B cell (primary cell): ENCODE measurements at regions not wholly inside any gene's neighbourhood (a gene's known extent, or its start where the extent isn't known, plus 50 kb on each side); places are given as distances from the start of the nearest gene placed in this dataset.

Experiments
- ATAC-seq: fragments of 200-7000 bp; cut with Tn5 transposase; one replicate; pipeline ENCODE4 v1.10.0; 2021; ENCODE audit warnings: low read depth, mild to moderate bottlenecking, moderate number of reproducible peaks, moderate library complexity
- CTCF ChIA-PET: fragments of 350-600 bp; sonication (Branson Sonifier 250); formaldehyde crosslinking; loops from one replicate; lab custom pipeline; 2021; ENCODE audit warnings: antibody characterized with exemption, inconsistent platforms; lab: Charles Lee
- POLR2A ChIA-PET: fragments of 350-600 bp; sonication (Branson Sonifier 250); formaldehyde crosslinking; loops from one replicate; lab custom pipeline; 2021; ENCODE audit warnings: antibody characterized with exemption; lab: Charles Lee
- DNase-seq: peaks from one replicate; pipeline ENCODE4 v3.0.0; 2013
- H2AFZ ChIP-seq: 2 replicates; pipeline ENCODE4 v1.6.1; 2012; ENCODE audit warnings: mild to moderate bottlenecking, low read depth, low read length; ENCODE audit not compliant: insufficient read depth, poor library complexity, severe bottlenecking
- H3K27ac ChIP-seq, 2 donors: 1 replicate in 1 of 2; 2 replicates in 1 of 2; pipeline ENCODE4 v1.5.1; 2012 to 2013; ENCODE audit warnings: low read length in 2 of 2, mild to moderate bottlenecking in 2 of 2, moderate library complexity in 1 of 2
- H3K27me3 ChIP-seq, 4 experiments: fragments of 200-600 bp in 1 of 4; sonication (generic) in 1 of 4; replicated peaks in 1 of 4; 1 replicate in 2 of 4; 2 replicates in 2 of 4; pipeline versions ENCODE4 v1.6.1 to v1.7.0; 2013 to 2016; ENCODE audit warnings: low read length in 3 of 4, mild to moderate bottlenecking in 2 of 4, mixed read lengths in 1 of 4, moderate library complexity in 1 of 4; ENCODE audit not compliant: insufficient read depth in 4 of 4, control insufficient read depth in 3 of 4; ENCODE audit errors: control extremely low read depth in 1 of 4
- H3K36me3 ChIP-seq, 2 experiments: replicated peaks in 1 of 2; 1 replicate in 1 of 2; 2 replicates in 1 of 2; pipeline versions ENCODE4 v1.6.1 to v1.7.1; 2013; ENCODE audit warnings: low read length in 1 of 2; ENCODE audit not compliant: insufficient read depth in 2 of 2, control insufficient read depth in 1 of 2; ENCODE audit errors: control extremely low read depth in 1 of 2, extremely low read depth in 1 of 2
- H3K4me1 ChIP-seq, 2 donors: fragments of 200-600 bp in 1 of 2; sonication (generic) in 1 of 2; 1 replicate in 1 of 2; 2 replicates in 1 of 2; pipeline versions ENCODE4 v1.5.1 to v1.6.1; 2013 to 2017; ENCODE audit warnings: low read length in 2 of 2; ENCODE audit not compliant: control insufficient read depth in 2 of 2, insufficient read depth in 2 of 2
- H3K4me2 ChIP-seq: replicated peaks from 2 replicates; pipeline ENCODE3; 2012; ENCODE audit warnings: mild to moderate bottlenecking, low read depth, low read length; ENCODE audit not compliant: poor library complexity, severe bottlenecking
- H3K4me3 ChIP-seq, 5 experiments: fragments of 200-600 bp in 1 of 5; sonication (generic) in 1 of 5; 1 replicate in 3 of 5; 2 replicates in 2 of 5; pipeline versions ENCODE4 v1.5.1 to v1.7.0; 2011 to 2016; ENCODE audit warnings: low read length in 4 of 5, mild to moderate bottlenecking in 4 of 5, low read depth in 2 of 5, control low read depth in 1 of 5, moderate library complexity in 1 of 5; ENCODE audit not compliant: insufficient read depth in 1 of 5; ENCODE audit errors: control extremely low read depth in 1 of 5, extremely low read depth in 1 of 5
- H3K79me2 ChIP-seq: fragments of 200-600 bp; sonication (generic); one replicate; pipeline ENCODE4 v1.6.0; 2016; ENCODE audit warnings: low read length; ENCODE audit not compliant: control insufficient read depth, insufficient read depth
- H3K9ac ChIP-seq: fragments of 200-600 bp; sonication (generic); 2 replicates; pipeline ENCODE4 v1.6.1; 2017; ENCODE audit warnings: mild to moderate bottlenecking, low read length, moderate library complexity
- H3K9me3 ChIP-seq, 3 donors: one replicate each; pipeline versions ENCODE4 v1.6.1 to v1.7.1; 2013; ENCODE audit warnings: low read length in 2 of 3; ENCODE audit not compliant: control insufficient read depth in 2 of 3, insufficient read depth in 1 of 3; ENCODE audit errors: control extremely low read depth in 1 of 3
- H4K20me1 ChIP-seq: 2 replicates; pipeline ENCODE4 v1.6.0; 2012; ENCODE audit warnings: mild to moderate bottlenecking, low read length; ENCODE audit not compliant: insufficient read depth, control insufficient read depth, poor library complexity, severe bottlenecking
- H3K27ac Mint-ChIP-seq: one replicate; pipeline ENCODE4 v1.8.0; 2021; ENCODE audit warnings: mixed read lengths
- H3K27me3 Mint-ChIP-seq: one replicate; pipeline ENCODE4 v1.8.0; 2021; ENCODE audit warnings: mixed read lengths
- H3K4me1 Mint-ChIP-seq: one replicate; pipeline ENCODE4 v1.8.0; 2021; ENCODE audit warnings: mixed read lengths
- H3K4me3 Mint-ChIP-seq: one replicate; pipeline ENCODE4 v1.8.0; 2021; ENCODE audit warnings: mixed read lengths
- H3K9me3 Mint-ChIP-seq: one replicate; pipeline ENCODE4 v1.8.0; 2022; ENCODE audit warnings: mixed read lengths; ENCODE audit not compliant: insufficient read depth
- EZH2 ChIP-seq: IDR thresholded peaks from 2 replicates; pipeline ENCODE4 v1.6.1; 2012; ENCODE audit warnings: borderline replicate concordance, low read depth, mild to moderate bottlenecking, moderate library complexity, low read length; ENCODE audit not compliant: insufficient read depth, poor library complexity, severe bottlenecking
- WGBS: methylation state at CpG from one replicate; pipeline ENCODE4 v1.1.5; 2013; ENCODE audit warnings: missing lambda C conversion rate; ENCODE audit not compliant: insufficient coverage; 5-methylcytosine and 5-hydroxymethylcytosine counted together
- intact Hi-C: fragments of 100-400 bp; cut with micrococcal nuclease; formaldehyde crosslinking; loops from one replicate; pipeline ENCODE4 v1.10.0; 2022
- TF ChIP-seq, protein P1 (sequence below): fragments of 200-600 bp; IDR thresholded peaks from one replicate; pipeline ENCODE4 v1.8.0; 2022; ENCODE audit warnings: antibody characterized with exemption, mild to moderate bottlenecking

DNA sequence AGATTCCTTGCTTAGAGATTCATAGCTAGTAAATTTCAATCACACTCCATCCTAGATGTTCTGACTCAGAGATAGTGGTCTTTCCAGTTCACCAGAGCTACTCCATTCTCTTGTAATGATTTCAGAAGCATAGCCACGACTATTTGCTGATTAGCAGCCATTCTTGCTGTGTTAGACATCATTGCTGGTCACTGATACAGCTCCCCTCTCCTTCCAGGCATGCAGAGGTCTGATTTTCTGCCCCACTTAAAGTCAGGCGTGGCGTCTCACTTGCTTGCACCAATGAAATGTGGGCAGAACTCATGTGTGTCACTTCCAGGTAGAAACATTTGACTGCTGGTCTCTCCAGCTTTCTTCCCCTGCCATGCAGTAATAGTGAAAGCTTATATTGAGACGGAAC is 168.9 kb upstream of the JARID2 start:
- H4K20me1 ChIP-seq = no peaks in the 10 kb centered on the region
- no peak overlapping the region for H3K27ac Mint-ChIP-seq
- no peaks in the 10 kb centered on the region for H3K9me3 Mint-ChIP-seq
- POLR2A ChIA-PET = no interaction called here
- no peaks in the 10 kb centered on the region for H3K4me1 Mint-ChIP-seq
- H3K4me2 ChIP-seq = no peak overlapping the region
- TF ChIP-seq, protein P1, sequence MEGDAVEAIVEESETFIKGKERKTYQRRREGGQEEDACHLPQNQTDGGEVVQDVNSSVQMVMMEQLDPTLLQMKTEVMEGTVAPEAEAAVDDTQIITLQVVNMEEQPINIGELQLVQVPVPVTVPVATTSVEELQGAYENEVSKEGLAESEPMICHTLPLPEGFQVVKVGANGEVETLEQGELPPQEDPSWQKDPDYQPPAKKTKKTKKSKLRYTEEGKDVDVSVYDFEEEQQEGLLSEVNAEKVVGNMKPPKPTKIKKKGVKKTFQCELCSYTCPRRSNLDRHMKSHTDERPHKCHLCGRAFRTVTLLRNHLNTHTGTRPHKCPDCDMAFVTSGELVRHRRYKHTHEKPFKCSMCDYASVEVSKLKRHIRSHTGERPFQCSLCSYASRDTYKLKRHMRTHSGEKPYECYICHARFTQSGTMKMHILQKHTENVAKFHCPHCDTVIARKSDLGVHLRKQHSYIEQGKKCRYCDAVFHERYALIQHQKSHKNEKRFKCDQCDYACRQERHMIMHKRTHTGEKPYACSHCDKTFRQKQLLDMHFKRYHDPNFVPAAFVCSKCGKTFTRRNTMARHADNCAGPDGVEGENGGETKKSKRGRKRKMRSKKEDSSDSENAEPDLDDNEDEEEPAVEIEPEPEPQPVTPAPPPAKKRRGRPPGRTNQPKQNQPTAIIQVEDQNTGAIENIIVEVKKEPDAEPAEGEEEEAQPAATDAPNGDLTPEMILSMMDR = no peak
- no peak for TF ChIP-seq EZH2
- 69% methylated on average over 2 of the region's 4 CpGs for WGBS
- no peak for DNase-seq
- no peak for ATAC-seq
- no peaks in the 10 kb centered on the region for H3K36me3 ChIP-seq
- no peak overlapping the region for H3K9ac ChIP-seq
- H3K9me3 ChIP-seq = peaks cover 0 to 3% (median 0%) of the 10 kb centered on the region in 3 donors
- CTCF ChIA-PET = no interaction called here
- no peak overlapping the region for H3K4me3 ChIP-seq
- no peaks in the 10 kb centered on the region for H3K79me2 ChIP-seq
- H2AFZ ChIP-seq = no peak overlapping the region
- no peak overlapping the region for H3K27ac ChIP-seq
- no peaks in the 10 kb centered on the region for H3K27me3 ChIP-seq
- H3K4me1 ChIP-seq = no peaks in the 10 kb centered on the region
- H3K4me3 Mint-ChIP-seq = no peak overlapping the region
- H3K27me3 Mint-ChIP-seq = peaks cover 9% of the 10 kb centered on the region
- intact Hi-C loops = no loop called here

DNA sequence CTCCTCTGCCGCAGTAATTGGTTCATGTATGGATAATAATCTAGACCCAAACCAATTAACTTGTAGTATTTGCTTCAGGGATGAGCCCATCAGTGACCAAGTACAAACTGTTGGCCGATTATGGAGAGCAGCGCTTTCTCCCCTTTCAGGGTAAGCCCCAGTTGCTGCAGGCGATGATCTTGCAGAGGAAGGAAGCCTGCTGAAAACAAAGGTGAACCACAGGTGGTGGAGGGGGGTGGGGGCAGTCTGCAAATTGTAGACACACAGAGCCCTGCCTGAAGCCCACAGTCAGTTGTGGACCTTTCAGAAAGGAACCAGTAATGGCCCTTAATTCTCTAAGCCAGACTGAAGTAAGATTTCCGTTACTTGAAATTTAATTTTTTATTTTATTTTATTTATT is 167.9 kb upstream of the JARID2 start:
- no peak overlapping the region for H2AFZ ChIP-seq
- ATAC-seq (no peak), DNase-seq (no peak)
- H3K27me3 ChIP-seq = no peaks in the 10 kb centered on the region
- Mint-ChIP-seq H3K27me3 (peaks cover 9% of the 10 kb centered on the region), H3K4me3 (no peak overlapping the region), H3K27ac (no peak overlapping the region), H3K4me1 (no peaks in the 10 kb centered on the region), H3K9me3 (no peaks in the 10 kb centered on the region)
- 100% methylated on average over 1 of the region's 5 CpGs for WGBS
- H3K36me3 ChIP-seq = no peaks in the 10 kb centered on the region
- POLR2A ChIA-PET = no interaction called here
- no peak overlapping the region for H3K27ac ChIP-seq
- H3K79me2 ChIP-seq = no peaks in the 10 kb centered on the region
- TF ChIP-seq, protein P1 = no peak
- TF ChIP-seq EZH2 = no peak
- intact Hi-C loops = no loop called here
- no peak overlapping the region for H3K9ac ChIP-seq
- H3K4me2 ChIP-seq = no peak overlapping the region
- peaks cover 0 to 3% (median 0%) of the 10 kb centered on the region in 3 donors for H3K9me3 ChIP-seq
- no peak overlapping the region for H3K4me3 ChIP-seq
- CTCF ChIA-PET = no interaction called here
- no peaks in the 10 kb centered on the region for H4K20me1 ChIP-seq
- H3K4me1 ChIP-seq = no peaks in the 10 kb centered on the region
